ENCODE measurements at regions not wholly inside any gene's neighbourhood (a gene's known extent, or its start where the extent isn't known, plus 50 kb on each side); places are given as distances from the start of the nearest gene placed in this dataset.

- H3K36me3 ChIP-seq (ENCODE audit: control insufficient read depth in 2 of 2, insufficient read depth in 2 of 2, low read length in 1 of 2), result no peaks in the 10 kb centered on the region
- FAIRE-seq (no peak), DNase-seq (ENCODE audit: low read depth, low spot score) (no peak), ATAC-seq (peak; percentile 38; the same call in 1 of the 3 replicates)
- no peak overlapping the region for H3K4me3 ChIP-seq
- H3K27ac ChIP-seq (ENCODE audit: control insufficient read depth, insufficient read depth), result no peak overlapping the region
- no peak overlapping the region for H3K4me2 ChIP-seq (ENCODE audit: control insufficient read depth, insufficient read depth)
- ChIA-PET CTCF (no interaction called here), RAD21 (ENCODE audit: unreplicated experiment) (no interaction called here), POLR2A (no interaction called here), SMC1A (ENCODE audit: uncharacterized antibody, unreplicated experiment) (no interaction called here)
- 0% methylated on average over 2 of the region's 2 CpGs for WGBS (ENCODE audit: insufficient coverage, insufficient replicate concordance, low lambda C conversion rate, missing lambda C conversion rate)
- H3K4me1 ChIP-seq (ENCODE audit: control insufficient read depth, insufficient read depth, low read length), result no peaks in the 10 kb centered on the region
- BruUV-seq (replicated peaks), result no TSS peak
- no peaks in the 10 kb centered on the region for H3K9me3 ChIP-seq (replicated peaks; ENCODE audit: control insufficient read depth, insufficient read depth, low read length)
- no peaks in the 10 kb centered on the region for H3K27me3 ChIP-seq (replicated peaks in 1 of 2; ENCODE audit: control insufficient read depth in 2 of 2, insufficient read depth in 2 of 2, low read length in 1 of 2)
- in situ Hi-C loops (cut with MboI) (no loop called here), intact Hi-C loops (cut with micrococcal nuclease; ENCODE audit: unreplicated experiment) (no loop called here)
- H3K9ac ChIP-seq (ENCODE audit: control insufficient read depth, insufficient read depth, low read length), result no peak overlapping the region
- no peaks in the 10 kb centered on the region for H3K79me2 ChIP-seq (ENCODE audit: control insufficient read depth, insufficient read depth, low read length)
- no peak overlapping the region for H2AFZ ChIP-seq (ENCODE audit: control insufficient read depth, low read depth, low read length)
- H4K20me1 ChIP-seq (ENCODE audit: control insufficient read depth, insufficient read depth), result no peaks in the 10 kb centered on the region
- TF ChIP-seq USF1 (IDR thresholded peaks at IDR 0.05; ENCODE audit: borderline replicate concordance, extremely low read length, insufficient read depth, low read depth, low read length) (no peak), SIN3A (IDR thresholded peaks at IDR 0.05; ENCODE audit: low read depth, low read length) (no peak), IRF3 (IDR thresholded peaks at IDR 0.05) (no peak)
Measured at GRCh38 chr12:59181196-59181777, 261.0 kb upstream of the LRIG3 start.

- intact Hi-C loops (cut with micrococcal nuclease; ENCODE audit: unreplicated experiment), result no loop called here
- no peaks in the 10 kb centered on the region for H3K79me2 ChIP-seq (ENCODE audit: control insufficient read depth, insufficient read depth, low read length)
- FAIRE-seq (no peak), ATAC-seq (no peak), DNase-seq (ENCODE audit: low read depth, low spot score) (no peak)
- 0% methylated on average over 1 of the region's 1 CpG for WGBS (ENCODE audit: insufficient coverage, insufficient replicate concordance, low lambda C conversion rate, missing lambda C conversion rate)
- in situ Hi-C loops (cut with MboI), result no loop called here
- RAD21 ChIA-PET (ENCODE audit: unreplicated experiment), result no interaction called here
- BruUV-seq (replicated peaks), result no TSS peak
- no peak overlapping the region for H2AFZ ChIP-seq (ENCODE audit: control insufficient read depth, low read depth, low read length)
- H3K36me3 ChIP-seq (ENCODE audit: control insufficient read depth in 2 of 2, insufficient read depth in 2 of 2, low read length in 1 of 2), result no peaks in the 10 kb centered on the region
- no peaks in the 10 kb centered on the region for H3K9me3 ChIP-seq (replicated peaks; ENCODE audit: control insufficient read depth, insufficient read depth, low read length)
- no peak overlapping the region for H3K4me2 ChIP-seq (ENCODE audit: control insufficient read depth, insufficient read depth)
- SMC1A ChIA-PET (ENCODE audit: uncharacterized antibody, unreplicated experiment), result interaction anchor here (1.5 kb wide), 1 partner anchor 11 kb away, joined by 3 read pairs; no protein-coding TSS in a partner anchor
- no peak overlapping the region for H3K27ac ChIP-seq (ENCODE audit: control insufficient read depth, insufficient read depth)
- H3K4me3 ChIP-seq, result no peak overlapping the region
- H3K4me1 ChIP-seq (ENCODE audit: control insufficient read depth, insufficient read depth, low read length), result no peaks in the 10 kb centered on the region
- POLR2A ChIA-PET, result no interaction called here
- H3K27me3 ChIP-seq (replicated peaks in 1 of 2; ENCODE audit: control insufficient read depth in 2 of 2, insufficient read depth in 2 of 2, low read length in 1 of 2), result no peaks in the 10 kb centered on the region
- H3K9ac ChIP-seq (ENCODE audit: control insufficient read depth, insufficient read depth, low read length), result no peak overlapping the region
- CTCF ChIA-PET, result interaction anchor here (1.7 kb wide), 1 partner anchor 14 kb away, joined by 4 read pairs; no protein-coding TSS in a partner anchor
- H4K20me1 ChIP-seq (ENCODE audit: control insufficient read depth, insufficient read depth), result no peaks in the 10 kb centered on the region
- no peak for TF ChIP-seq ZSCAN29 (IDR thresholded peaks at IDR 0.05)
- TF ChIP-seq SIX5 (IDR thresholded peaks at IDR 0.05; ENCODE audit: low read depth, low read length, severe bottlenecking), result no peak
- TF ChIP-seq USF1 (IDR thresholded peaks at IDR 0.05; ENCODE audit: borderline replicate concordance, extremely low read length, insufficient read depth, low read depth, low read length), result no peak
- no peak for TF ChIP-seq BCL3 (IDR thresholded peaks at IDR 0.05; ENCODE audit: borderline replicate concordance, insufficient read depth, low read depth, low read length, poor library complexity, severe bottlenecking)
- TF ChIP-seq MAX (IDR thresholded peaks at IDR 0.05; ENCODE audit: low read depth, low read length), result no peak
- no peak for TF ChIP-seq E4F1 (IDR thresholded peaks at IDR 0.05; ENCODE audit: borderline replicate concordance, partially characterized antibody)
- no peak for TF ChIP-seq IKZF1 (conservative IDR thresholded peaks at IDR 0.05)
Measured at GRCh38 chr12:59179231-59179630, 258.9 kb upstream of the LRIG3 start.

All from GM12878 (cell line).